ENCODE measurements at regions not wholly inside any gene's neighbourhood (a gene's known extent, or its start where the extent isn't known, plus 50 kb on each side); places are given as distances from the start of the nearest gene placed in this dataset.

- TF ChIP-seq CTCF (IDR thresholded peaks at IDR 0.05) (no peak), POLR2A (IDR thresholded peaks at IDR 0.05) (no peak)
Observed at GRCh38 chrX:113058634-113059033, 218.0 kb upstream of the AMOT start.
